Cardiac septum (tissue), 1 donor: ENCODE measurements at regions not wholly inside any gene's neighbourhood (a gene's known extent, or its start where the extent isn't known, plus 50 kb on each side); places are given as distances from the start of the nearest gene placed in this dataset.

Experiments used
- DNase-seq: peaks from one replicate; pipeline ENCODE4 v3.0.0-alpha.2; 2020; ENCODE audit warnings: low spot score
- intact Hi-C: fragments of 100-400 bp; cut with DNase I; formaldehyde crosslinking; loops from one replicate; pipeline ENCODE4 v1.14.0; 2022
- donor health status: DM: no; HTN: no; CAD: no.

DNA sequence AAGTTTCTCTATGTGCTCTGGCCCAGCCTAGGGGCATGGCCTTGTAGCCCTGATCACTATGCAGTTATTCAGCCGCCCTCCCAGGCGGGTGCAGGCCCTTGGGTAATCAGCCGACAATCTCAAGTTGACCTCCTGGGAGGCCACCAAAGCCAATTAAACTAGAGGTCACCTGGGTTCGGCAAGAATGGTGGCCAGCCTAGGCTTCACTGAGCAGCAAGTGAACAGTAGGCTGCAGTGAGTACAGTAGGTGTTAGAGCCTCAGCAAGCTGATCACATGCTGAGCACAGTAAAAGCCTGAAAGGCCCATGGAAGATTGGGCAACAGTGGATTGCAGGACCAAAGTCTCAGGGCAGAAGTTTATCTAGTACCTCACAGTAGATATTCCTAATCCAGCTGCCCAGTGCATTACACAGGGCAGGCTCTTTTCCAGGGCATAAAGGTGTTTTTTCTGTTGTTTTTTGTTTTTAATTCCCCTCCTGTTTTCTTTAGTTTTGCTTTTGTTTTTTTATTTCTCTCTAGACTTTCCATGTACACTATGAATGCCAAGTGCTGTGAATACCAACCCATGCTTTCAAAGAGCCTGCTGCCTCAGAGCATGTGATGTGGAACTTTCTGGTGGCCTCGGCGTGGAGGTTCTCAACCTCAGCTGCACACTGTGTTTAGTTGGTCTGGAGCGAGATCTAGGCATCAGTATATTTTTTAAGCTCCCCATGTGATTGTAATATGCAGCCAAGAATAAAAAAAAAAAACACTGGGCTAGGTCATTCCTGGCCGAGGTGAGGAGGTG is 55.9 kb upstream of the ATL2 start:
- intact Hi-C loops = no loop called here
- DNase-seq = no peak

DNA sequence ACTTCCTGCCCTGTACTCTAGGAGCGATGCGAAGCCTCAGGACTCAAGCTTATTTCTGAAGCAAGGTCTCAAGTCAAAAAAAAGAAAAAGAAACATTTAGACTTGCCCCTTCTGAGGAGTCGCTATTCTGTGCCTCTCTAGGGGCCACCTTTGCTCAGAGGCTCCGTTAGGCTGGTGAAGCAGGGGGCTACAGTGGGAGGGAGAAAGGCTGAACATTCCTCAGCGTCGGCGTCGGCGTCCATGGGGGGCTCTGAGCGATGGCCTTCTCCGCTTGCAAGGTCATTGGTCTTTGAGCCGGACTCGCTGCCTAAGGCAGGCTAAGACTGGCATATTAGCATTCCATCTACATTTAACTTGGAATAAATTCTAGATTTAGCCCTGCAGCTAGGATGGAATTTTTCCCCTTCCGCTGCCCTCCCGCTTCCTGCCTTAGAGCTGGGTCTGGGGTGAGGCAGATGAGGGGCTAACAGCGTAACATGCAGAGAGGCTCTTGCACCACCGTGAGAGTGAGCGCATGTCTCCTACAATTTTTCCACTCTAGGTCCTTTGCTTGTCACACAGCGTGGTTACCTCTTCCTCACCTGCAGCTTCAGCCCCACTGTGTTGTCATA is 53.6 kb upstream of the ATL2 start:
- intact Hi-C loops = no loop called here
- DNase-seq = no peak

DNA sequence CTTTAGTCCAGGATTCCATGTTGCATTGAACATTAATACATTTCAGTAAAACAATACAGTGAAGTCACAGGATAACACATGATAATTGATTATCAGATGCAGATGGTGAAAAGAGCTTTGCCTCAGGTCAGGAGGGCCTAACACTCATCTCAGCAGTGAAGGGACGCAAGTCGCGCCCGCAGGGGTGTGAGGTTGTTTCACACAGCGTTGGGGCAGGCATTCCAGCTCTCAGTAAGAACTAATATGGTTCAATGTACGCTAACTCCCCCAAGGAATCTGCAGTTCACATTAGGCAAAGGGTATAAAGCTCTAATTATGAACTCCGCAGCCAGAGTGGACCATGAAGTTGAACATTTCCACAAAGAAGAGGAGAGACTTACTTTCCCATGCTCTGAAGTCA is 53.1 kb upstream of the ATL2 start:
- intact Hi-C loops = no loop called here
- no peak for DNase-seq

DNA sequence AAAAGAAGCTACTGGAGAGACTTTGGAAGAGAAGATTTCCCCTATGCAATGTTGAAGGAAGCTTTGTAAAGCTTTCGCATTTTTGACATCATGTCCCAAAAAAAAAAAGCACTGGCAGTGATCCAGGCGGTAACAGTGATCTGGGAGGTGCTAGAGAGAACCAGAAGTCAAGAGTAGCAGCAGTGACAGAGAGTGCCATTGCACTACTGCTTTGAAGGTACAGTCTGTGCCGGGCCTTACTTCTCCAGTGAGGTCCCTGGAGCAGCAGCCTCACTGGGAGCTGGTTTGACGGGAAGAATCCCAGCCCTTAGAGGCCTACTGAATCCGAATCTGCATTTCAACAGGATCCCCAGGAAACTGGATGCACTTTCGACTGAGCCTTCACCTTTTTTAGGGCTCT is 50.9 kb upstream of the ATL2 start:
- intact Hi-C loops = no loop called here

DNA sequence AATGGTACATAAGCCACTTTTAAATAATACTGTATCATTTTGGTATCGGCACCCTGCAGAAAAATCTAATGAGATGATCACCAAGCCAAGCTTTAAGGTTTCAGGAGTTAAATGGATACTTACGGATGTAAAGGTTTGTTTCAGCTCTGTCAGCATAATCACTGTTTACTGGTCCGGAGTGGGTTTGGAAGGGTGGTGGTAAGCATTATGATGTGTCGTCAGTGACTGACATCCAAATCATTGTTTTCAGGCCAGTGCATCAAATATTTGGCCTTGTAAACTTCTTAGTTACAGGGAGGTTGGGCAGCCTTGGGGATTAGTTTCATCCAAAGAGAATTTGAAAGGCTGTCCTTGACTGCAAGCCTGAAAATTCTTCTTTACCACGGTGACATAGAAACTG is 50.0 kb upstream of the ATL2 start:
- no peak for DNase-seq
- intact Hi-C loops = no loop called here

More for the DNA sequence above, 50.9 kb upstream of the ATL2 start:
- no peak for DNase-seq
